A673 (cell line): ENCODE measurements at regions not wholly inside any gene's neighbourhood (a gene's known extent, or its start where the extent isn't known, plus 50 kb on each side); places are given as distances from the start of the nearest gene placed in this dataset.

Experiments
- CTCF ChIP-seq: fragments of 300-800, 200-600 bp; sonication (generic); conservative IDR thresholded peaks from 2 replicates; pipeline ENCODE4 v1.5.1; 2017; ENCODE audit warnings: low read depth, mild to moderate bottlenecking, antibody characterized with exemption, low read length, moderate library complexity, mixed read lengths
- EZH2 ChIP-seq: fragments of 200-600 bp; sonication (generic); IDR thresholded peaks from 2 replicates; pipeline ENCODE4 v1.6.1; 2017; ENCODE audit warnings: borderline replicate concordance, low read depth, mild to moderate bottlenecking, mixed read lengths, antibody characterized with exemption, low read length; ENCODE audit not compliant: poor library complexity, severe bottlenecking

GRCh38 chr10:62610649-62611229 is 193.8 kb upstream of the ADO start:
- TF ChIP-seq CTCF (peak; percentile 96), EZH2 (no peak)
